ENCODE measurements at regions not wholly inside any gene's neighbourhood (a gene's known extent, or its start where the extent isn't known, plus 50 kb on each side); places are given as distances from the start of the nearest gene placed in this dataset.
"Not testable (repeated sequence)": the region's sequence is repeated elsewhere in the genome, so short reads cannot be mapped to it uniquely, and the experiment has no call there.

DNA sequence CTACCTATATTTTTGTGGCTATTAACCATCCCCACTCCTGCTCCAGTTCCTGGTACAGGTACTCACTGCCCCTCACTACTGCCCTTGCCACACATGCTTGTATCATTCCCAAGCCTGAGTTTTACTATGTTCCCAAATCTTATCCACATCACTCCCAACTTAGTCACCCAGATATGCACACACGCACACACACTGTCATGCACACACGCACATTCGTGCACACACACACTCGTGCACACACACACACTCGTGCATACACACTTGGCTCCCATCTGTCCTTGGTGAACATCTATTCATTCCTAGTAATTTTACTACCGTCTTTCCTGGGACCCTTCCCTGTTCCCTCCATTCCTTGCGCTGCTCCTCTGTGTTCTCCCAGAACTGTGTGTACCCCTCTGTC, 287.2 kb upstream of the RNF32 start:
- Histone ChIP-seq H3K36me3 (ENCODE audit: control insufficient read depth, insufficient read depth, low read length) (no peaks in the 10 kb centered on the region), H3K27ac (ENCODE audit: low read length) (no peak overlapping the region), H3K4me1 (ENCODE audit: control insufficient read depth, insufficient read depth, low read length) (no peaks in the 10 kb centered on the region), H3K27me3 (ENCODE audit: control insufficient read depth, insufficient read depth, low read length) (no peaks in the 10 kb centered on the region), H3K9me3 (ENCODE audit: control insufficient read depth, insufficient read depth, low read length) (no peaks in the 10 kb centered on the region), H3K4me3 (ENCODE audit: low read length) (no peak overlapping the region)
- Mint-ChIP-seq H3K36me3 (no peaks in the 10 kb centered on the region), H3K27me3 (ENCODE audit: low read depth in 2 of 2) (no peaks in the 10 kb centered on the region), H3K4me1 (no peaks in the 10 kb centered on the region), H3K27ac (no peak overlapping the region), H3K9me3 (no peaks in the 10 kb centered on the region), H3K4me3 (no peak overlapping the region)
- DNase-seq (no peak), ATAC-seq (no peak)
- intact Hi-C loops (cut with micrococcal nuclease): no loop called here
- TF ChIP-seq, protein P1, sequence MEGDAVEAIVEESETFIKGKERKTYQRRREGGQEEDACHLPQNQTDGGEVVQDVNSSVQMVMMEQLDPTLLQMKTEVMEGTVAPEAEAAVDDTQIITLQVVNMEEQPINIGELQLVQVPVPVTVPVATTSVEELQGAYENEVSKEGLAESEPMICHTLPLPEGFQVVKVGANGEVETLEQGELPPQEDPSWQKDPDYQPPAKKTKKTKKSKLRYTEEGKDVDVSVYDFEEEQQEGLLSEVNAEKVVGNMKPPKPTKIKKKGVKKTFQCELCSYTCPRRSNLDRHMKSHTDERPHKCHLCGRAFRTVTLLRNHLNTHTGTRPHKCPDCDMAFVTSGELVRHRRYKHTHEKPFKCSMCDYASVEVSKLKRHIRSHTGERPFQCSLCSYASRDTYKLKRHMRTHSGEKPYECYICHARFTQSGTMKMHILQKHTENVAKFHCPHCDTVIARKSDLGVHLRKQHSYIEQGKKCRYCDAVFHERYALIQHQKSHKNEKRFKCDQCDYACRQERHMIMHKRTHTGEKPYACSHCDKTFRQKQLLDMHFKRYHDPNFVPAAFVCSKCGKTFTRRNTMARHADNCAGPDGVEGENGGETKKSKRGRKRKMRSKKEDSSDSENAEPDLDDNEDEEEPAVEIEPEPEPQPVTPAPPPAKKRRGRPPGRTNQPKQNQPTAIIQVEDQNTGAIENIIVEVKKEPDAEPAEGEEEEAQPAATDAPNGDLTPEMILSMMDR (IDR thresholded peaks at IDR 0.05): no peak
- 85% methylated on average over 7 of the region's 7 CpGs for WGBS (ENCODE audit: insufficient coverage)

DNA sequence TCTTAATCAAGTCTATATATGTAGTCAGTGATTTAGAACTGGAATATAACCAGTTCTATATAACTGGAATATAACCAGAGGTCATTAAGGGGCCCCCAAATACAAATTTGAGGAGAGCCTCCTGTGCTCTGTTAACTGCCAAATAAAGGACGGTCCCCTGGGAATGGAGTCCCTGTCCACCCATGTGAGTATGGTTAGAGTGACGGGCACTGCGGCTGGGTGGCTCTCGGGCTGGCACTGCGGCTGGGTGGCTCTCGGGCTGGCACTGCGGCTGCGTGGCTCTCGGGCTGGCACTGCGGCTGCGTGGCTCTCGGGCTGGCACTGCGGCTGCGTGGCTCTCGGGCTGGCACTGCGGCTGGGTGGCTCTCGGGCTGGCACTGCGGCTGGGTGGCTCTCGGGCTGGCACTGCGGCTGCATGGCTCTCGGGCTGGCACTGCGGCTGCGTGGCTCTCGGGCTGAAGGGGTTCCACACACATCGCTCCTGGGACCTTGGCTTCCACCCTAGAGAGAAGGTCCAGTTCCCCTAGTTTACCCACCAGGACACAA, 292.8 kb upstream of the RNF32 start:
- DNase-seq; H3K27ac Mint-ChIP-seq; H3K36me3 Mint-ChIP-seq; H3K27me3 Mint-ChIP-seq (ENCODE audit: low read depth in 2 of 2); H3K4me1 Mint-ChIP-seq; H3K4me3 ChIP-seq (ENCODE audit: low read length); H3K9me3 Mint-ChIP-seq; ATAC-seq; H3K4me3 Mint-ChIP-seq; H3K36me3 ChIP-seq (ENCODE audit: control insufficient read depth, insufficient read depth, low read length); H3K27me3 ChIP-seq (ENCODE audit: control insufficient read depth, insufficient read depth, low read length); H3K9me3 ChIP-seq (ENCODE audit: control insufficient read depth, insufficient read depth, low read length); H3K27ac ChIP-seq (ENCODE audit: low read length); H3K4me1 ChIP-seq (ENCODE audit: control insufficient read depth, insufficient read depth, low read length); intact Hi-C loops (cut with micrococcal nuclease): not testable (repeated sequence)
- WGBS (ENCODE audit: insufficient coverage): 94% methylated on average over 25 of the region's 25 CpGs

DNA sequence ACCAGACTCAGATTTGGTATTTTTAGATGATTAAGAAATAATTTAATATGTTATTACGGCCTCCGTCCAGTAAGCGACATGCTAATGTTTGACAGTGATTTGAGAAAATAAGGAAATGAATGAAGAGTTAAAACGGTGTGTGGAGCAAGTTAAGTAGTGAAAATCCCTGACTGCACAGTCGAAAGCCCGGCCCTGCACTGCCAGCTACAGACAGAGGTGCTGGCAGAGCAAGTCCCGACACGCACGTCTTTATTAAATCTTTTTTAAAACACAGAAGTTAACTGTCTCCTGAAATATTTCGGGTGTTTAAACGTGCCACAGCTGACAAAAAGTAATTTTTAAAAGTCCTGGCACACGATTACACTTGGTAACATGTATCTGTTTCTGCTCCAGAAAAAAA, 293.4 kb upstream of the RNF32 start:
- intact Hi-C loops (cut with micrococcal nuclease): no loop called here
- Histone ChIP-seq H3K27me3 (ENCODE audit: control insufficient read depth, insufficient read depth, low read length) (no peaks in the 10 kb centered on the region), H3K4me1 (ENCODE audit: control insufficient read depth, insufficient read depth, low read length) (no peaks in the 10 kb centered on the region), H3K9me3 (ENCODE audit: control insufficient read depth, insufficient read depth, low read length) (peaks cover 6% of the 10 kb centered on the region), H3K36me3 (ENCODE audit: control insufficient read depth, insufficient read depth, low read length) (no peaks in the 10 kb centered on the region), H3K4me3 (ENCODE audit: low read length) (no peak overlapping the region), H3K27ac (ENCODE audit: low read length) (no peak overlapping the region)
- 84% methylated on average over 12 of the region's 12 CpGs for WGBS (ENCODE audit: insufficient coverage)
- H3K4me3 Mint-ChIP-seq: no peak overlapping the region
- no peaks in the 10 kb centered on the region for H3K9me3 Mint-ChIP-seq
- no peaks in the 10 kb centered on the region for H3K27me3 Mint-ChIP-seq (ENCODE audit: low read depth in 2 of 2)
- DNase-seq: no peak
- no peaks in the 10 kb centered on the region for H3K36me3 Mint-ChIP-seq
- H3K27ac Mint-ChIP-seq: no peak overlapping the region
- TF ChIP-seq, protein P1 (IDR thresholded peaks at IDR 0.05): no peak
- no peak for ATAC-seq
- no peaks in the 10 kb centered on the region for H3K4me1 Mint-ChIP-seq

DNA sequence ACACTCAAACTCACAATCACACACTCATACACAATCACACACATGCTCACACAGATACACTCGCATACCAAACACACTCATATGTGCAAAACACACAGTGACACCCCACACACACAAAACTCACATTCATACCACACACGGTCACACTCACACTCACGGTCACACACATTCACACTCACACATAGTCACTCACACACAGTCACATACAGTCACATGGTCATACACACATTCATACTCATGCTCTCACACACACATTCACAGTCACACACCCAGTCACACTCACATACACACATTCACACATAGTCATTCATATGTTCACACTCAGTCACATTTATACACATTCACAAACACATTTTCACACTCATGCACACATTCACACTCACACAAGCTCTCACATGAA, 296.0 kb upstream of the RNF32 start:
- Mint-ChIP-seq H3K9me3 (no peaks in the 10 kb centered on the region), H3K4me1 (no peaks in the 10 kb centered on the region), H3K27me3 (ENCODE audit: low read depth in 2 of 2) (no peaks in the 10 kb centered on the region), H3K4me3 (no peak overlapping the region), H3K27ac (no peak overlapping the region), H3K36me3 (no peaks in the 10 kb centered on the region)
- Histone ChIP-seq H3K27me3 (ENCODE audit: control insufficient read depth, insufficient read depth, low read length) (no peaks in the 10 kb centered on the region), H3K36me3 (ENCODE audit: control insufficient read depth, insufficient read depth, low read length) (no peaks in the 10 kb centered on the region), H3K4me3 (ENCODE audit: low read length) (no peak overlapping the region), H3K27ac (ENCODE audit: low read length) (no peak overlapping the region), H3K4me1 (ENCODE audit: control insufficient read depth, insufficient read depth, low read length) (no peaks in the 10 kb centered on the region), H3K9me3 (ENCODE audit: control insufficient read depth, insufficient read depth, low read length) (peaks cover 6% of the 10 kb centered on the region)
- ATAC-seq (peak in 1 of 3 donors; percentile 15), DNase-seq (no peak)
- TF ChIP-seq, protein P1 (IDR thresholded peaks at IDR 0.05): no peak
- WGBS (ENCODE audit: insufficient coverage): 96% methylated on average over 3 of the region's 3 CpGs
- intact Hi-C loops (cut with micrococcal nuclease): no loop called here

Data from natural killer cell (primary cell).